HepG2 (cell line): ENCODE measurements at regions not wholly inside any gene's neighbourhood (a gene's known extent, or its start where the extent isn't known, plus 50 kb on each side); places are given as distances from the start of the nearest gene placed in this dataset.

Experiments used
- ATAC-seq: fragments of 200-7000 bp; cut with Tn5 transposase; 3 replicates; pipeline ENCODE4 v1.9.1; 2020; ENCODE audit warnings: mild to moderate bottlenecking, moderate library complexity
- BruUV-seq: library from RNA; stranded (reverse); fragments of 400-500 nt; replicated peaks from 2 replicates; lab custom pipeline; 2021; lab: Mats Ljungman, UMichigan
- CTCF ChIA-PET: fragments of 300-600 bp; formaldehyde crosslinking; extraction: SDS; loops from one replicate; lab custom pipeline; 2021; ENCODE audit warnings: low total read pairs, inconsistent platforms, low intra/inter-chr PET ratio; lab: Yijun Ruan, JAX
- POLR2A ChIA-PET: fragments of 350-600 bp; sonication (Branson Sonifier 250); formaldehyde crosslinking; loops from one replicate; lab custom pipeline; 2020; ENCODE audit warnings: antibody characterized with exemption, inconsistent platforms; lab: Yijun Ruan, JAX
- DNase-seq: peaks from one replicate; pipeline ENCODE4 v3.0.0-alpha.2; 2015; ENCODE audit warnings: low spot score
- FAIRE-seq: peaks from 3 replicates; lab custom pipeline; 2011; peaks lifted over from hg19 to GRCh38; lab: Jason Lieb, UNC
- H2AFZ ChIP-seq: one replicate; pipeline ENCODE4 v1.6.1; 2011; ENCODE audit warnings: low read length, inconsistent platforms
- H3K27ac ChIP-seq: fragments of 300-600 bp; 3 replicates; pipeline ENCODE4 v1.8.0; 2011; ENCODE audit warnings: mixed run types, mild to moderate bottlenecking, mixed read lengths, low read length, inconsistent platforms; ENCODE audit not compliant: insufficient read depth; ENCODE audit errors: extremely low read length
- H3K27me3 ChIP-seq, 2 experiments: fragments of 200-600 bp in 1 of 2; 2 replicates in 1 of 2; 3 replicates in 1 of 2; pipeline versions ENCODE4 v1.6.0 to v1.8.0; 2011; ENCODE audit warnings: low read length in 2 of 2, mild to moderate bottlenecking in 2 of 2, moderate library complexity in 2 of 2, inconsistent platforms in 1 of 2; ENCODE audit not compliant: insufficient read depth in 2 of 2, control insufficient read depth in 1 of 2
- H3K36me3 ChIP-seq, 2 experiments: fragments of 200-600 bp in 1 of 2; replicated peaks in 1 of 2; 2 replicates in 1 of 2; 3 replicates in 1 of 2; pipeline versions ENCODE4 v1.5.1 to v1.8.0; 2011; ENCODE audit warnings: low read length in 2 of 2, inconsistent platforms in 1 of 2; ENCODE audit not compliant: insufficient read depth in 2 of 2, control insufficient read depth in 1 of 2
- H3K4me1 ChIP-seq: 2 replicates; pipeline ENCODE4 v1.5.1; 2012; ENCODE audit warnings: low read length, inconsistent platforms; ENCODE audit not compliant: insufficient read depth
- H3K4me2 ChIP-seq: 2 replicates; pipeline ENCODE4 v1.6.0; 2011; ENCODE audit warnings: low read depth, low read length, inconsistent platforms
- H3K4me3 ChIP-seq, 3 experiments: fragments of 200-600 bp in 1 of 3; sonication (generic), shearing (Covaris generic) in 1 of 3; replicated peaks in 1 of 3; 2 replicates each; pipeline ENCODE4 v1.5.1; 2011 to 2016; ENCODE audit warnings: low read length in 3 of 3, inconsistent platforms in 2 of 3, low read depth in 2 of 3, mild to moderate bottlenecking in 2 of 3, control low read depth in 1 of 3, mixed read lengths in 1 of 3; ENCODE audit not compliant: insufficient read depth in 1 of 3
- H3K79me2 ChIP-seq: one replicate; pipeline ENCODE4 v1.6.1; 2011; ENCODE audit warnings: low read length, inconsistent platforms; ENCODE audit not compliant: insufficient read depth
- H3K9ac ChIP-seq: 2 replicates; pipeline ENCODE4 v1.6.0; 2011; ENCODE audit warnings: mild to moderate bottlenecking, low read depth, low read length, inconsistent platforms; ENCODE audit not compliant: insufficient read depth
- H3K9me3 ChIP-seq: 2 replicates; pipeline ENCODE4 v1.5.1; 2012; ENCODE audit warnings: mild to moderate bottlenecking, low read length
- H4K20me1 ChIP-seq: 2 replicates; pipeline ENCODE4 v1.6.0; 2011; ENCODE audit warnings: inconsistent platforms, mild to moderate bottlenecking, low read length, moderate library complexity; ENCODE audit not compliant: insufficient read depth
- CHD2 ChIP-seq: IDR thresholded peaks from 2 replicates; pipeline ENCODE4 v1.6.1; 2011; ENCODE audit warnings: low read depth, low read length, improper control_type of control experiment
- FOXK2 ChIP-seq: fragments of 450-650 bp; IDR thresholded peaks from 2 replicates; pipeline ENCODE4 v1.6.1; 2016
- MAFF ChIP-seq: IDR thresholded peaks from 2 replicates; pipeline ENCODE4 v1.6.1; 2011; ENCODE audit warnings: low read depth, low read length, improper control_type of control experiment
- MIXL1 ChIP-seq: IDR thresholded peaks from 2 replicates; pipeline ENCODE4 v1.6.1; 2016
- NFRKB ChIP-seq: fragments of 450-650 bp; IDR thresholded peaks from 2 replicates; pipeline ENCODE4 v1.6.1; 2017
- SALL1 ChIP-seq: sonication (generic); formaldehyde crosslinking; IDR thresholded peaks from 2 replicates; pipeline ENCODE4 v1.8.0; 2022; ENCODE audit warnings: mild to moderate bottlenecking, missing genetic modification reagents
- SOX13 ChIP-seq, 3 experiments: fragments of 450-650 bp in 1 of 3; sonication (generic) in 1 of 3; formaldehyde crosslinking in 1 of 3; IDR thresholded peaks in 2 of 3; conservative IDR thresholded peaks in 1 of 3; 2 replicates each; pipeline versions ENCODE4 v1.5.0 to v1.6.1; 2016 to 2020; ENCODE audit warnings: antibody characterized with exemption in 1 of 3, mild to moderate bottlenecking in 1 of 3, missing compliant biosample characterization in 1 of 3, missing genetic modification reagents in 1 of 3, moderate library complexity in 1 of 3
- SP4 ChIP-seq: sonication (generic); formaldehyde crosslinking; IDR thresholded peaks from 2 replicates; pipeline ENCODE4 v1.8.1; 2023; ENCODE audit warnings: mild to moderate bottlenecking, missing genetic modification reagents
- TFAP4 ChIP-seq: sonication (generic); IDR thresholded peaks from 2 replicates; pipeline ENCODE4 v1.6.1; 2016; ENCODE audit warnings: low read depth, borderline replicate concordance
- THAP7 ChIP-seq: sonication (generic); formaldehyde crosslinking; IDR thresholded peaks from 2 replicates; pipeline ENCODE4 v1.8.1; 2023; ENCODE audit warnings: mild to moderate bottlenecking, missing genetic modification reagents
- ZNF275 ChIP-seq: sonication (generic); formaldehyde crosslinking; IDR thresholded peaks from 2 replicates; pipeline ENCODE4 v1.8.0; 2022; ENCODE audit warnings: missing genetic modification reagents, mild to moderate bottlenecking, inconsistent platforms, borderline replicate concordance
- ZNF749 ChIP-seq: sonication (generic); formaldehyde crosslinking; IDR thresholded peaks from 2 replicates; pipeline ENCODE4 v1.8.0; 2022; ENCODE audit warnings: mild to moderate bottlenecking, missing genetic modification reagents, moderate library complexity, borderline replicate concordance
- ZNF761 ChIP-seq: sonication (generic); formaldehyde crosslinking; conservative IDR thresholded peaks from 2 replicates; pipeline ENCODE4 v1.4.0; 2020; ENCODE audit warnings: mild to moderate bottlenecking, missing genetic modification reagents
- WGBS: methylation state at CpG from one replicate; pipeline ENCODE4 v1.1.6; 2017; ENCODE audit warnings: low lambda C conversion rate; 5-methylcytosine and 5-hydroxymethylcytosine counted together
- in situ Hi-C: cut with HindIII; loops from 2 replicates; pipeline ENCODE4 v1.10.0; 2017; ENCODE audit warnings: low pct_unique_long_range_greater_than_20kb; ENCODE audit not compliant: extremely low pct_ligation_motif_present
- intact Hi-C: fragments of 100-400 bp; cut with micrococcal nuclease; formaldehyde crosslinking; loops from one replicate; pipeline ENCODE4 v1.10.0; 2022; ENCODE audit not compliant: unreplicated experiment

- Histone ChIP-seq H3K9ac (no peak overlapping the region), H3K9me3 (no peaks in the 10 kb centered on the region), H3K79me2 (no peaks in the 10 kb centered on the region), H3K27me3 (no peaks in the 10 kb centered on the region; a peak in 1 of 5 replicates), H3K27ac (no peak overlapping the region), H3K4me2 (no peak overlapping the region), H2AFZ (no peak overlapping the region), H3K36me3 (no peaks in the 10 kb centered on the region), H3K4me1 (no peaks in the 10 kb centered on the region), H4K20me1 (no peaks in the 10 kb centered on the region), H3K4me3 (no peak overlapping the region)
- ChIA-PET CTCF (no interaction called here), POLR2A (interaction anchor here (0.7 kb wide), 1 partner anchor 20 kb away, joined by 3 read pairs; no protein-coding TSS in a partner anchor)
- 30% methylated on average over 4 of the region's 4 CpGs for whole genome bisulfite sequencing
- in situ Hi-C loops, result no loop called here
- intact Hi-C loops, result no loop called here
- ATAC-seq, result no peak
- FAIRE-seq, result no peak
- TF ChIP-seq ZNF275 (CRISPR knock-in tag), result no peak
- no peak for TF ChIP-seq THAP7
- TF ChIP-seq NFRKB, result no peak
- TF ChIP-seq SP4 (CRISPR knock-in tag), result no peak
- no peak for TF ChIP-seq MAFF
- no peak for TF ChIP-seq ZNF749 (CRISPR knock-in tag)
- no peak for TF ChIP-seq TFAP4
- TF ChIP-seq FOXK2, result no peak
- TF ChIP-seq SALL1 (CRISPR knock-in tag), result no peak
- no peak for TF ChIP-seq SOX13 (IDR thresholded peaks at IDR 0.05)
- no peak for TF ChIP-seq SOX13 (CRISPR knock-in tag; conservative IDR thresholded peaks at IDR 0.05 in 1 of 2, IDR thresholded peaks at IDR 0.05 in 1 of 2)
- TF ChIP-seq MIXL1 (CRISPR knock-in tag), result no peak
- no peak for TF ChIP-seq CHD2
- no peak for TF ChIP-seq ZNF761 (CRISPR knock-in tag)
- no TSS peak for BruUV-seq
- no peak for DNase-seq
Observed at GRCh38 chr11:26199331-26200095, 132.4 kb upstream of the ANO3 start.
